NT2/D1 (cell line): ENCODE measurements at regions not wholly inside any gene's neighbourhood (a gene's known extent, or its start where the extent isn't known, plus 50 kb on each side); places are given as distances from the start of the nearest gene placed in this dataset.

Experiments used
- DNase-seq: peaks from one replicate; pipeline ENCODE4 v3.0.0-alpha.2; 2011; ENCODE audit warnings: low read depth, low spot score
- H3K27me3 ChIP-seq: 2 replicates; pipeline ENCODE4 v1.6.0; 2011; ENCODE audit warnings: mild to moderate bottlenecking; ENCODE audit not compliant: insufficient read length, insufficient read depth
- H3K36me3 ChIP-seq: 2 replicates; pipeline ENCODE4 v1.6.1; 2011; ENCODE audit warnings: mild to moderate bottlenecking, low read length, mixed read lengths; ENCODE audit not compliant: insufficient read depth, insufficient read length
- H3K4me1 ChIP-seq: 2 replicates; pipeline ENCODE4 v1.5.1; 2011; ENCODE audit not compliant: insufficient read depth, insufficient read length
- H3K4me3 ChIP-seq: 2 replicates; pipeline ENCODE4 v1.5.1; 2011; ENCODE audit warnings: low read depth; ENCODE audit not compliant: insufficient read length
- H3K9ac ChIP-seq: 2 replicates; pipeline ENCODE4 v1.6.0; 2011; ENCODE audit warnings: low read depth; ENCODE audit not compliant: insufficient read length
- H3K9me3 ChIP-seq: 2 replicates; pipeline ENCODE4 v1.5.1; 2011; ENCODE audit warnings: mild to moderate bottlenecking, low read length; ENCODE audit not compliant: insufficient read depth
- SUZ12 ChIP-seq: IDR thresholded peaks from 2 replicates; pipeline ENCODE4 v1.6.1; 2011; ENCODE audit not compliant: insufficient read length, insufficient read depth; ENCODE audit errors: extremely low read depth
- YY1 ChIP-seq: IDR thresholded peaks from 2 replicates; pipeline ENCODE4 v1.6.1; 2011; ENCODE audit not compliant: insufficient read length, insufficient read depth
- ZNF274 ChIP-seq: IDR thresholded peaks from 2 replicates; pipeline ENCODE4 v1.6.1; 2011; ENCODE audit warnings: mild to moderate bottlenecking, low read depth, low read length

DNA sequence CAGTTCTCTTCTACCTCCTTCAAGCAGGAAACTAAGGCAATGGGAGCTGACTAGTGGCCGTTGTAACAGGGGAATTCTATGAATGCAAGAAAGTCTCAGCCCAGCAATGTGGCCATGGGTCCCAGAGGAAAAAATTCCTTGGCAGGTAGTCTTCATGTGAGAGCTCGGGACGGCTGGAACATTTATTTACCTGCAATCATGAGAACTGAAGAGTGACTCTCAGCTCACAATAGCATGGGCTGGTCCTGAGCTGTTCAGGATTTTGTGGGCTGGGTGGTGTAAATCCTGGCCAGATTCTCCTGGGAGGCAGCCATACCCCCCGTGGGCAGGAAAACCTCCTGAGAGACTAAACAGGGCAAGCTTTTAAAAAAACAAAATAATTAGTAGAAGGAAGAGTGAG is 330.3 kb upstream of the CTNNB1 start:
- Histone ChIP-seq H3K4me3 (no peak overlapping the region), H3K36me3 (no peaks in the 10 kb centered on the region), H3K4me1 (peaks cover 14% of the 10 kb centered on the region), H3K27me3 (no peaks in the 10 kb centered on the region), H3K9me3 (peaks cover 9% of the 10 kb centered on the region; the same call in 1 of the 2 replicates), H3K9ac (no peak overlapping the region)
- DNase-seq: no peak
- TF ChIP-seq YY1 (no peak), SUZ12 (no peak), ZNF274 (no peak)

DNA sequence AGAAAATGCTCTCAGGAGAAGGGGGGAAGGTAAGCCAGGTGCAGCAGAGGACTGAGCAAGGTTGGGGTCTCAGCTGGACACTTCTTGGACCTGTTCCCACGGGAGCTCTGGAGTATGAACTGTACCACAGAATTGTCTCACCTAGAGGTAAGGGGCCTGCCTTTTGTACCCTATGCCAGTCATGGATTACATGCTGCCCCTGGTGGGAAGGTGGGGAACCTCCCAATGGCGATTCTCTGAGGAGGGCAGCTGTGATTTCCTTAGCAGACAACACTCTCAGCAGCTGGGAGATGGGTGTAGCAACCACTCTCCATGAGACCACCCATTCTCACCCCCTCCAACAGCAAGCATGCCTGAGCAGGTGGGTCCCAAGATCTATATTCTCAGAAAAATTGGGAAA is 329.4 kb upstream of the CTNNB1 start:
- no peak for DNase-seq
- Histone ChIP-seq H3K9ac (no peak overlapping the region), H3K4me1 (peaks cover 14% of the 10 kb centered on the region), H3K9me3 (peaks cover 9% of the 10 kb centered on the region; the same call in 1 of the 2 replicates), H3K4me3 (no peak overlapping the region), H3K36me3 (no peaks in the 10 kb centered on the region), H3K27me3 (no peaks in the 10 kb centered on the region)
- TF ChIP-seq ZNF274 (no peak), YY1 (no peak), SUZ12 (no peak)

DNA sequence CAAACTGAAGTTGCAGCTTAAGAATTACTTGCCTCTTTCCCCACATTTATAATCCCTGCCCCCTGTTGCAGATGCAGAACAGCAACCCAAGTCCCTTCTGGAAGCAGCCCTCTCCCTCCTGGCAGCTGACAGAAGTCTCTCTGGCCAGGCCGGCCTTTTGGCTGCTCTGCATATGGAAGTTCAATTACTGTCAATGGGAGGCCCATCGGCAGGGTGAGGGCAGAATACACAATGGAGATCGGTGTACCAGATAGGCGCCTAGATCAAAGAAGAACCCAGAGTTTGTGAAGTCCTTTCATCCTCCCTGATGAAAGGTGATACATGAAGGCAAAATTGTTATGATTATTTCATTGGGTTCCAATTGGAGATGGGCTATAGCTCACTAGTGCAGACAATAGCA is 327.9 kb upstream of the CTNNB1 start:
- peaks cover 14% of the 10 kb centered on the region for H3K4me1 ChIP-seq
- TF ChIP-seq SUZ12: no peak

DNA sequence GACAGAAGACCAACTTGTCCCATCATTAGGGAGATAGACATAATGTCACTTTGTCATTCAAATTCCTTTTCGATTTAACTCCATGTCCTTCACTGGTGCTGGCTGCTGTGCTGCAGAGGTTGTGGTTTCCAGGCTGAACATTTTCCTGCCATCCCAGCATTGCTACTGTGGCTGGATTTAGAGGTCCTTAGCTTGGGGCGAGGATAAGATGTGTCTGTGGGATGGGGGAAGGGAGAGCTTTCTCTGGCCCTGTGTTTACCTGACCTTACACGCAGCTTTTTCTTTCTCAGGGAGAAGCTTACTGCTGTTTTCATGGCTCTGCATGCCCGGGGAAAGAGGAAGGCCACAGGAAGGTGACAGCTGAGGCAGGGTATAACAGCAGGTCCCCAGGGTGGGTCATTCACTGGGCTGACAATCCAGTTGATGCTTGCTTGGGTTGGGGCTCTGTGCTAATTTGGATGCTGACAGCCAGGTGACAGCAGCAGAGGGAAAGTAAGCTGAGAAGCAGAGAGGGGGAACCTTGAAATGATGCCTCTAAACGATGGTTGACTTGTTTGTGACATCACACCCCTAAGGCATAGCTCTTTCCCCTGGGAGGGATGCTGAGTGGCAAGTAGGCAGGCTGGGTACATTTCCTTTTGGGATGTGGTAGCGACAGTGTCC is 326.9 kb upstream of the CTNNB1 start:
- Histone ChIP-seq H3K27me3 (no peaks in the 10 kb centered on the region), H3K9ac (no peak overlapping the region), H3K36me3 (no peaks in the 10 kb centered on the region), H3K4me3 (no peak overlapping the region), H3K9me3 (no peaks in the 10 kb centered on the region), H3K4me1 (peaks cover 14% of the 10 kb centered on the region)
- no peak for DNase-seq
- TF ChIP-seq ZNF274 (no peak), SUZ12 (no peak), YY1 (no peak)

More for the DNA sequence above, 327.9 kb upstream of the CTNNB1 start:
- Histone ChIP-seq H3K27me3 (no peaks in the 10 kb centered on the region), H3K36me3 (no peaks in the 10 kb centered on the region), H3K4me3 (no peak overlapping the region), H3K9me3 (peaks cover 2% of the 10 kb centered on the region; the same call in 1 of the 2 replicates), H3K9ac (no peak overlapping the region)
- DNase-seq: no peak

DNA sequence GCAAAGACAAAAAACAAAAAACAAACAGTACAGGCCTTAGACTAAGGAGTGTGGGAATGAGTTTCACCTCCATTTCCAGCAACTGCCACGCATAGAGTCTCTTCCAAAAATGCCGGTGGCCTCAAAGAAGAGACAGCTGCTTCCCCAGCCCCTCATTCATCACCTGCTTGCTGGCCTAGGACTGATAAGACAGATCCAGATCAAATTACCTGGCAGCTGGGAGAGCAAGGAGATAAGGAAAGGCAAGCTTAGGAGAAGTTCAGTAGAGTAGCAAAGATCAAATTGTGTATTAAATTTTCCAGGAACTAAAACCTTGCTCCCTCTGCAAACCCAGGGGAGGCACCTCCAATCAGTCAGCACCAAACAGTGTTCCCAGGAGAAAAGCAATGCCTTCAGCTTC is 325.8 kb upstream of the CTNNB1 start:
- peaks cover 18% of the 10 kb centered on the region for H3K4me1 ChIP-seq
- no peak overlapping the region for H3K4me3 ChIP-seq
- no peaks in the 10 kb centered on the region for H3K36me3 ChIP-seq
- DNase-seq: no peak
- H3K27me3 ChIP-seq: no peaks in the 10 kb centered on the region
- no peaks in the 10 kb centered on the region for H3K9me3 ChIP-seq
- no peak overlapping the region for H3K9ac ChIP-seq
- TF ChIP-seq YY1 (no peak), SUZ12 (no peak), ZNF274 (no peak)

DNA sequence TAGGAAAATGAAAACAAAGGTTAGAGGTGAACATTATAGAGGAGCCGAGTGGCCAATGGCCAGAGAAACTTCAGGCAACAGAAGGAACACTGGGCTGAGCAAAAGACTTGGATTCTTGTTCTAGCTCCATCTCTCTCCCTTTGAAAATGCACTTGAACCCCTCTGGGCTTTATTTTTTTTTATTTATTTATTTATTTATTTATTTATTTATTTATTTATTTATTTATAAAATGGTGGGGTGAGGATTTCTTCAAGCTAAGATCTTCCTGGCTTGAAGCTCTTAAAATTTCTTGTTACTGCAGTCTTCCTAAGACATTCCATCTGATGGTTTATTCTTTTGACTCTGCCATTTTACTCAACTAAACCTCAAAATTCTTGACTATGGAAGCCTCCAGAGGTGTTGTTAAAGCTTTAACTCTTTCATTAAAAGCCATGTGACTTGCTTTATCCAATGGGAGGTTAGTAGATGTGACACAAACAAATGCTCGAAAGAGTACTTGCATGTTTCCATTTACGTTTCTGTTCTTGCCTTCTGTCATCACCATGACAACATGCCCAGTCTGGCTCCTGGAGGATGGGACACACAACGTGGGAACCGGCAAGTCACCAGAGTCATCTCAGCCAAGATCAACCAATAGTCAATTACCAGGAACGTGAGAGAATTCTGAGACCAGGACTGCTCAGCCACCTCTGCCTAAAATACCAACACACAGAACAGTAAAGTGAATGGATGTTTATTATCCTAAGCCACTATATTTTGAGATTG is 325.2 kb upstream of the CTNNB1 start:
- no peak for DNase-seq
- Histone ChIP-seq H3K4me3 (no peak overlapping the region), H3K4me1 (peaks cover 15% of the 10 kb centered on the region), H3K27me3 (no peaks in the 10 kb centered on the region), H3K9ac (no peak overlapping the region), H3K36me3 (no peaks in the 10 kb centered on the region), H3K9me3 (no peaks in the 10 kb centered on the region)
- TF ChIP-seq YY1 (no peak), ZNF274 (no peak), SUZ12 (no peak)

DNA sequence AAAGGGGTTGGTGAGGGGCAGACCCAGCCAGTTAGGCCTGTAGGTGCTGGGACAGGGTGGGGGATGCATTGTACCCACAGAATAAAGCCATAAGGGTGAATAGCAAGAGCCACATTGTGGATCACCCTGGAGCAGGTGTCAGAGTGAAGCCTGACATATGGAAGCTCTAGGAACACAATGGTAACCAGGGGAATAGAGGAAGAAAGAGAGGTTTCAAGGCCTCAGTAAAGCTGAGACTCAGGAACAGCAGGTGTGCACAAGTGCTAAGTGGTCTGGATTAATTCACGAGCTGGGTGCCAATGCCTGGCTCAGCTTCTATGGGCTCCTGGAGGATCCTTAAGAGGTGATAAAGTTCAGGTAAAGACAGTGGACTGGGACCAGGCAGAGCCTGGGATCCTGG is 323.7 kb upstream of the CTNNB1 start:
- no peak for TF ChIP-seq SUZ12
- TF ChIP-seq ZNF274: no peak
- no peak for TF ChIP-seq YY1
- peaks cover 15% of the 10 kb centered on the region for H3K4me1 ChIP-seq
- no peaks in the 10 kb centered on the region for H3K9me3 ChIP-seq
- no peaks in the 10 kb centered on the region for H3K27me3 ChIP-seq
- DNase-seq: no peak
- H3K9ac ChIP-seq: no peak overlapping the region
- no peak overlapping the region for H3K4me3 ChIP-seq
- no peaks in the 10 kb centered on the region for H3K36me3 ChIP-seq
